A549 (cell line): ENCODE measurements at regions not wholly inside any gene's neighbourhood (a gene's known extent, or its start where the extent isn't known, plus 50 kb on each side); places are given as distances from the start of the nearest gene placed in this dataset.

Experiments used
- ATAC-seq, 2 experiments: fragments of 200-7000 bp in 1 of 2; fragments of >200 bp in 1 of 2; cut with Nextera tagmentation in 1 of 2; cut with Tn5 transposase in 1 of 2; 3 replicates each; pipeline versions ENCODE4 v1.8.0 to v1.9.1; 2018 to 2020; ENCODE audit warnings: mild to moderate bottlenecking in 1 of 2, moderate library complexity in 1 of 2
- CTCF ChIA-PET: fragments of 300-600 bp; sonication (Branson Sonifier 250); formaldehyde crosslinking; extraction: SDS; loops from one replicate; lab custom pipeline; 2021; ENCODE audit warnings: antibody characterized with exemption, inconsistent platforms; lab: Yijun Ruan, JAX
- POLR2A ChIA-PET: fragments of 350-600 bp; formaldehyde crosslinking; extraction: SDS; loops from one replicate; lab custom pipeline; 2021; ENCODE audit warnings: antibody characterized with exemption, inconsistent platforms; lab: Yijun Ruan, JAX
- DNase-seq, 2 experiments: peaks; one replicate each; pipeline versions ENCODE4 v3.0.0 to v3.0.0-alpha.2; 2011 to 2016; ENCODE audit warnings: low read depth in 1 of 2, low spot score in 1 of 2
- FAIRE-seq: peaks from 2 replicates; lab custom pipeline; 2011; peaks lifted over from hg19 to GRCh38; lab: Jason Lieb, UNC
- H3K27ac ChIP-seq, 2 experiments: fragments of >200 bp; sonication (Bioruptor Twin); formaldehyde crosslinking; 3 replicates each; pipeline ENCODE4 v1.5.1; 2016 to 2017
- H3K4me1 ChIP-seq: fragments of >200 bp; sonication (Bioruptor Twin); formaldehyde crosslinking; 3 replicates; pipeline ENCODE4 v1.6.1; 2016
- H3K4me2 ChIP-seq: fragments of >200 bp; sonication (Bioruptor Twin); formaldehyde crosslinking; 3 replicates; pipeline ENCODE4 v1.6.1; 2016
- H3K4me3 ChIP-seq: fragments of >200 bp; sonication (Bioruptor Twin); formaldehyde crosslinking; 3 replicates; pipeline ENCODE4 v1.5.1; 2016
- H3K9me3 ChIP-seq: fragments of >200 bp; sonication (Bioruptor Twin); formaldehyde crosslinking; 3 replicates; pipeline ENCODE4 v1.6.1; 2016
- BHLHE40 ChIP-seq: IDR thresholded peaks from 2 replicates; pipeline ENCODE4 v1.6.1; 2012; ENCODE audit warnings: low read depth, low read length, inconsistent platforms
- CBX2 ChIP-seq: fragments of 200-600 bp; sonication (generic); IDR thresholded peaks from 2 replicates; pipeline ENCODE4 v1.6.1; 2016; ENCODE audit warnings: low read depth, mild to moderate bottlenecking, borderline replicate concordance
- EP300 ChIP-seq, 2 experiments: fragments of >200 bp; sonication (Bioruptor Twin); formaldehyde crosslinking; IDR thresholded peaks; 2 replicates in 1 of 2; 3 replicates in 1 of 2; pipeline ENCODE4 v1.6.1; 2016 to 2017
- GATA3 ChIP-seq: IDR thresholded peaks from 2 replicates; pipeline ENCODE4 v1.6.1; 2012; ENCODE audit warnings: borderline replicate concordance
- HMGXB4 ChIP-seq: fragments of 250-450 bp; sonication (Bioruptor Pico); IDR thresholded peaks from 2 replicates; pipeline ENCODE4 v1.5.0; 2021; ENCODE audit warnings: mild to moderate bottlenecking, moderate library complexity, borderline replicate concordance
- HOXA7 ChIP-seq: fragments of 250-450 bp; sonication (Bioruptor Pico); IDR thresholded peaks from 2 replicates; pipeline ENCODE4 v1.5.0; 2020; ENCODE audit warnings: mild to moderate bottlenecking, moderate library complexity
- MAX ChIP-seq: IDR thresholded peaks from 2 replicates; pipeline ENCODE4 v1.6.1; 2012
- MYC ChIP-seq: IDR thresholded peaks from 2 replicates; pipeline ENCODE4 v1.6.1; 2012; ENCODE audit warnings: mild to moderate bottlenecking, inconsistent platforms, low read length, improper control_type of control experiment, borderline replicate concordance
- NFE2L2 ChIP-seq: fragments of 150-350 bp; conservative IDR thresholded peaks from 2 replicates; pipeline ENCODE4 v1.6.1; 2014; ENCODE audit warnings: low read length
- POLR2AphosphoS2 ChIP-seq: conservative IDR thresholded peaks from 2 replicates; pipeline ENCODE4 v1.6.1; 2012; ENCODE audit warnings: low read length, improper control_type of control experiment, inconsistent platforms
- RARB ChIP-seq: fragments of 250-450 bp; sonication (Bioruptor Pico); IDR thresholded peaks from 2 replicates; pipeline ENCODE4 v1.8.0; 2021; ENCODE audit warnings: mild to moderate bottlenecking, moderate library complexity
- SMC3 ChIP-seq: fragments of >200 bp; sonication (Bioruptor Twin); formaldehyde crosslinking; IDR thresholded peaks from 3 replicates; pipeline ENCODE4 v1.6.1; 2018; ENCODE audit warnings: inconsistent platforms
- TP53 ChIP-seq: fragments of 250-450 bp; sonication (Bioruptor Pico); IDR thresholded peaks from 2 replicates; pipeline ENCODE4 v1.5.0; 2021; ENCODE audit warnings: mild to moderate bottlenecking, moderate library complexity
- USF2 ChIP-seq: fragments of 450-650 bp; IDR thresholded peaks from 2 replicates; pipeline ENCODE4 v1.6.1; 2014; ENCODE audit warnings: antibody characterized with exemption
- ZFP36 ChIP-seq: fragments of 450-650 bp; IDR thresholded peaks from 2 replicates; pipeline ENCODE4 v1.6.1; 2014; ENCODE audit warnings: borderline replicate concordance; ENCODE audit not compliant: partially characterized antibody
- WGBS: methylation state at CpG from one replicate; pipeline ENCODE4 v1.1.6; 2017; ENCODE audit errors: missing lambda C conversion rate; 5-methylcytosine and 5-hydroxymethylcytosine counted together
- TF ChIP-seq, protein P1 (sequence below): fragments of >200 bp; sonication (Bioruptor Twin); formaldehyde crosslinking; IDR thresholded peaks from 3 replicates; pipeline ENCODE4 v1.6.1; 2016
- TF ChIP-seq, protein P2 (sequence below): fragments of >200 bp; sonication (Bioruptor Twin); formaldehyde crosslinking; IDR thresholded peaks from 2 replicates; pipeline ENCODE4 v1.6.1; 2016
- TF ChIP-seq, protein P3 (sequence below): fragments of 250-450 bp; sonication (Bioruptor Pico); IDR thresholded peaks from 2 replicates; pipeline ENCODE4 v1.5.0; 2020; ENCODE audit warnings: low read depth, mild to moderate bottlenecking, moderate library complexity

DNA sequence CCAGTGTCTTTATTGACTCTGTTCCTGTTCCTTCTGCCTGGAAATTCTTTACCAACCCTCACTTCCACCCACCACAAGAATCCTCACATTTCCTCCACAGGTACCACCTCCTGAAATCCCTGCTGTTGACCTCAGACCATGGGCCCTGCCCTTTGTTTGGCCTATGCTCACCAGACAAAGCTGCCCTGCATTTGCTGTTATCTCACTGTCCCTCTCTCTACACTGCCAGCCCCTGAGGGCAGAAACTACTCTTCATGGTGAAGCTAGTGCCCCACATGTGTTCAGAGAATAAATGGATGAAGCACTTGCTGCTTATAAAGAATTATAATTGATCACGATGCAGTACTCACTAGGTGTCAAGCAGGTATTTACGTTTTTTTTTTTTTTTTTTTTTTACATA is 608.4 kb downstream of the TSN start:
- Histone ChIP-seq H3K4me2 (no peak overlapping the region), H3K4me1 (no peaks in the 10 kb centered on the region), H3K27ac (no peak overlapping the region), H3K4me3 (no peak overlapping the region), H3K9me3 (no peaks in the 10 kb centered on the region)
- TF ChIP-seq HMGXB4 (CRISPR knock-in tag) (no peak), MAX (no peak), SMC3 (no peak), GATA3 (no peak), CBX2 (no peak), TP53 (no peak), USF2 (no peak), MYC (no peak)
- FAIRE-seq (no peak), DNase-seq (no peak), ATAC-seq (no peak)
- CTCF ChIA-PET = no interaction called here
- 2% methylated on average over 2 of the region's 2 CpGs for WGBS
- POLR2A ChIA-PET = no interaction called here

DNA sequence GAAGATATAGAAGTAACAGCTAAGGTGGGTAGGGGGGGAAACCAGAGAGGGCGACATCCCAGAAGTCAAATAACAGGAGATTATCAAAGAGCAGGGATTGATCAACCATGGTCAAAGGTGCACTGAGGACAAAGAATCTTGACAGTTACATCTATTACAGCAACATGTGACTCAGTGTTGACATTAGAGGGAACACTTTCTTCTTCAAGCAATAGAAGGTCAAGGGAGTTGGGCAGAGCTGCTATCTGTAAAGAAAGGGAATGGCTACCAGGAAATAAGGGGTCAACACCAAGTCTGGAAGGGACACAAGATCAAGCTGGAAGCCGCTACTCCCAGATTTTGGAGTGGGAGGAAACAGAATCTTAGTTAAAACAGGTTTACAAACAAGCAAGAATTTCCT is 611.0 kb downstream of the TSN start:
- ChIA-PET CTCF (no interaction called here), POLR2A (no interaction called here)
- WGBS = 3% methylated on average over 2 of the region's 2 CpGs
- ATAC-seq = no peak
- no peak for DNase-seq
- Histone ChIP-seq H3K4me3 (no peak overlapping the region), H3K4me2 (no peak overlapping the region), H3K27ac (no peak overlapping the region), H3K4me1 (no peaks in the 10 kb centered on the region)
- no peak for TF ChIP-seq RARB
- TF ChIP-seq ZFP36 = no peak
- TF ChIP-seq, protein P1, sequence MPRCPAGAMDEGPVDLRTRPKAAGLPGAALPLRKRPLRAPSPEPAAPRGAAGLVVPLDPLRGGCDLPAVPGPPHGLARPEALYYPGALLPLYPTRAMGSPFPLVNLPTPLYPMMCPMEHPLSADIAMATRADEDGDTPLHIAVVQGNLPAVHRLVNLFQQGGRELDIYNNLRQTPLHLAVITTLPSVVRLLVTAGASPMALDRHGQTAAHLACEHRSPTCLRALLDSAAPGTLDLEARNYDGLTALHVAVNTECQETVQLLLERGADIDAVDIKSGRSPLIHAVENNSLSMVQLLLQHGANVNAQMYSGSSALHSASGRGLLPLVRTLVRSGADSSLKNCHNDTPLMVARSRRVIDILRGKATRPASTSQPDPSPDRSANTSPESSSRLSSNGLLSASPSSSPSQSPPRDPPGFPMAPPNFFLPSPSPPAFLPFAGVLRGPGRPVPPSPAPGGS = no peak
- no peak for TF ChIP-seq NFE2L2
- TF ChIP-seq, protein P2, sequence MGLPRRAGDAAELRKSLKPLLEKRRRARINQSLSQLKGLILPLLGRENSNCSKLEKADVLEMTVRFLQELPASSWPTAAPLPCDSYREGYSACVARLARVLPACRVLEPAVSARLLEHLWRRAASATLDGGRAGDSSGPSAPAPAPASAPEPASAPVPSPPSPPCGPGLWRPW = no peak
- TF ChIP-seq SMC3 = no peak
- TF ChIP-seq, all 56 proteins: peak for 0
- no peak for FAIRE-seq
- H3K9me3 ChIP-seq = no peaks in the 10 kb centered on the region

- DNase-seq = no peak
- Histone ChIP-seq H3K4me2 (no peak overlapping the region), H3K4me3 (no peak overlapping the region), H3K4me1 (no peaks in the 10 kb centered on the region), H3K27ac (no peak overlapping the region), H3K9me3 (no peaks in the 10 kb centered on the region)
- TF ChIP-seq CBX2 (no peak), POLR2AphosphoS2 (no peak), HOXA7 (CRISPR knock-in tag) (no peak), HMGXB4 (CRISPR knock-in tag) (no peak), EP300 (IDR thresholded peaks at IDR 0.05) (no peak), BHLHE40 (no peak)
- TF ChIP-seq, protein P3, sequence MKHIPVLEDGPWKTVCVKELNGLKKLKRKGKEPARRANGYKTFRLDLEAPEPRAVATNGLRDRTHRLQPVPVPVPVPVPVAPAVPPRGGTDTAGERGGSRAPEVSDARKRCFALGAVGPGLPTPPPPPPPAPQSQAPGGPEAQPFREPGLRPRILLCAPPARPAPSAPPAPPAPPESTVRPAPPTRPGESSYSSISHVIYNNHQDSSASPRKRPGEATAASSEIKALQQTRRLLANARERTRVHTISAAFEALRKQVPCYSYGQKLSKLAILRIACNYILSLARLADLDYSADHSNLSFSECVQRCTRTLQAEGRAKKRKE (CRISPR knock-in tag) = no peak
- no peak for ATAC-seq
- ChIA-PET POLR2A (no interaction called here), CTCF (no interaction called here)
- FAIRE-seq = no peak
- 11% methylated on average over 7 of the region's 7 CpGs for WGBS
Measured at GRCh38 chr2:122366969-122367645, 611.7 kb downstream of the TSN start.
